B cell (primary cell): ENCODE measurements at regions not wholly inside any gene's neighbourhood (a gene's known extent, or its start where the extent isn't known, plus 50 kb on each side); places are given as distances from the start of the nearest gene placed in this dataset.
"Not testable (repeated sequence)": the region's sequence is repeated elsewhere in the genome, so short reads cannot be mapped to it uniquely, and the experiment has no call there.

Experiments used
- EZH2 ChIP-seq: IDR thresholded peaks from 2 replicates; pipeline ENCODE4 v1.6.1; 2012; ENCODE audit warnings: borderline replicate concordance, low read depth, mild to moderate bottlenecking, moderate library complexity, low read length; ENCODE audit not compliant: insufficient read depth, poor library complexity, severe bottlenecking
- TF ChIP-seq, protein P1 (sequence below): fragments of 200-600 bp; IDR thresholded peaks from one replicate; pipeline ENCODE4 v1.8.0; 2022; ENCODE audit warnings: antibody characterized with exemption, mild to moderate bottlenecking

DNA sequence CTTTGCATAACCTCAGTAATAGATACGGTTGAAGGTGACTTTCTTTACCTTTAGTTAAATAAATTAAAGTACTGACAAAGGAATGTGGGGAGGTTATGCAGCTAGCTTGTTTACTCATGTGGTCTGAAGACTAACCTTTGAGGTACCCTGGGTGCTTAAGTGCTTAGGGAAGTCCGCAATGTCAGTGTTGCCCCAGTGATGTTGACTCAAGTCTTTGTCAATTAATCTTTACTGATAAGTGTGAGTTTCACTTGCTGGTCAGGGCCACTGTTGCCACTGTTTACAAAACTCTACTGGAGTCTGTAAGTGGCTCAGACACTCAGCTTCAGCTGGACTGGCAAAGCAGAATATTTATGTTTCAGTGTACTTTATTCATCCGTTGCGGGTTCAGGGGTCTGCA is 79.9 kb upstream of the HSFY1 start:
- TF ChIP-seq, protein P1, sequence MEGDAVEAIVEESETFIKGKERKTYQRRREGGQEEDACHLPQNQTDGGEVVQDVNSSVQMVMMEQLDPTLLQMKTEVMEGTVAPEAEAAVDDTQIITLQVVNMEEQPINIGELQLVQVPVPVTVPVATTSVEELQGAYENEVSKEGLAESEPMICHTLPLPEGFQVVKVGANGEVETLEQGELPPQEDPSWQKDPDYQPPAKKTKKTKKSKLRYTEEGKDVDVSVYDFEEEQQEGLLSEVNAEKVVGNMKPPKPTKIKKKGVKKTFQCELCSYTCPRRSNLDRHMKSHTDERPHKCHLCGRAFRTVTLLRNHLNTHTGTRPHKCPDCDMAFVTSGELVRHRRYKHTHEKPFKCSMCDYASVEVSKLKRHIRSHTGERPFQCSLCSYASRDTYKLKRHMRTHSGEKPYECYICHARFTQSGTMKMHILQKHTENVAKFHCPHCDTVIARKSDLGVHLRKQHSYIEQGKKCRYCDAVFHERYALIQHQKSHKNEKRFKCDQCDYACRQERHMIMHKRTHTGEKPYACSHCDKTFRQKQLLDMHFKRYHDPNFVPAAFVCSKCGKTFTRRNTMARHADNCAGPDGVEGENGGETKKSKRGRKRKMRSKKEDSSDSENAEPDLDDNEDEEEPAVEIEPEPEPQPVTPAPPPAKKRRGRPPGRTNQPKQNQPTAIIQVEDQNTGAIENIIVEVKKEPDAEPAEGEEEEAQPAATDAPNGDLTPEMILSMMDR, result not testable (repeated sequence)
- TF ChIP-seq EZH2, result not testable (repeated sequence)
